Daoy (cell line): ENCODE measurements at regions not wholly inside any gene's neighbourhood (a gene's known extent, or its start where the extent isn't known, plus 50 kb on each side); places are given as distances from the start of the nearest gene placed in this dataset.

Source experiments
- DNase-seq: peaks from one replicate; pipeline ENCODE4 v3.0.0-alpha.2; 2015; ENCODE audit warnings: low read depth

DNA sequence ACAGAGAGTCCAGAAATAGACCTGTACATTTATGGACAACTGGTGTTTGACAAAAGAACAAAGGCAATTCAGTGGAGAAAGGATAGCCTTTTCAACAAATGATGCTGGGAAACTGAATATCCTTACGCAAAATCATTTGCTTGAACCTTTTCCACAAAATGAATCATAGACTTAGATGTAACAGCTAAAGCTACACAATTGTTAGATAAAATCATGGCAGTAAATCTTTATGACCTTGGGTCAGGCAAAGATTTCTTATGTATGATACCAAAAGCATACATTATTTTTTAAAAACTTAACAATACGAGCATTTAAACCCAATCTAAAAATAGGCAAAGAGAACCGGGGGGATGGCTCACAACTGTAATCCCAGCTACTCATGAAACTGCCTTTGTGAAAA lies 73.5 kb upstream of the DST start:
- no peak for DNase-seq

DNA sequence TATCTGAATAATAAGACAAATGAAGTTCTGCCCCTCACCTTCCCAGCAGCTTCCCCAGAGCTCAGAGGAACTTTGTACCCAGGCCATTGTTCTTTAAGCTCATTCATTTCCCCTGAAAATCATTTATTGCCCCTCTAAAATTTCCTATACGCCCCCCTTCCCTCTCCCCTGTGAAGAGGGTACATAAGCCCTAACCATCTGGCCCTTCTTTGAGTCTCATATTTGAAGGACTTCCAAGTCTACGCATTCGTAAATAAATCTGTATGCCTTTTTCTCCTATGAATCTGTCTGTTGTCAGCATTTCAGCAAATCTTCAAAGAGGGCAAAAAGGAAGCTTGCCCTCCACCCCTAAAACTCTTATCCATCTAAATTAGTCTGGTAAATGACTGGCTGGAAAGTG lies 73.1 kb upstream of the DST start:
- no peak for DNase-seq

DNA sequence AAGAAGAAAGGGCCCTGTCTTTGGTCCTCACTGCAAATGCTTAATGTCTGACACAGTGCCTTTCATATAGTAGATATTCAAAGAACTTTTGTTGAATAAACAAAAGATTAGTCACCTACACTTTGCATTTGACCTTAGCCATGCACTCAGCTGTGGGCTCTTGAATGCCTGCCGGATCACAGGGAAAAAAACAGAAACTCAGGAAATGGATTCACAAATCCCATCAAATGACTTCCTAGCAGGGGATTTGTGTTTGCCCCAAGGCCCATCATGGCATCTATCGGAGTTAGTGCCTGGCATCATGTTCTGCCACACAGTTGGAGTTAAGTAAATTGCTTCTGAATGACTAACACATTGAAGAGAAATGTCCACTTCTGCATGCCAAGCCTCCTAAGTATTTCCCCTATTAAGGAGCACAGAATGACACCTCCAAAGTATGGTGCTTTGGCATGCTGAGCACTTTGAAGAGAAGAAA lies 72.3 kb upstream of the DST start:
- DNase-seq: peak; percentile 95

DNA sequence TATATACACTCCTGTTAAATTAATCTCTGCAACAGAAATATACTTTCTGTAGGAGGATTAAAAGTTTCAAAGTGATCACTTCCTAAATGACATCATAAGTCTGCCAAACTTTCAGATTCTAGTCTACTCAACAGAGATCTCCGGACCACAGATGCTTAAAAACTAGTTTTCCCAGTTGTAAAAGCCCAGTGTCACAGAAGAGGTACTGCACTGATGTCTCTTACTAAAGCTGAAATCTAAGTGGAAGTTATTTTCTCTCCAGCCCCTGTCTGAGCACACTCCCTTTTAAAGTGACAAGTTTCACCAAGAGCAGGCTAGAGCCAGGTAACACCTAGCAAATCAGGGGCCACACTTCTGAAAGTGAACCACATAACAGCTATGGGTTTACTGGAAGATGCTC lies 71.6 kb upstream of the DST start:
- DNase-seq: no peak

DNA sequence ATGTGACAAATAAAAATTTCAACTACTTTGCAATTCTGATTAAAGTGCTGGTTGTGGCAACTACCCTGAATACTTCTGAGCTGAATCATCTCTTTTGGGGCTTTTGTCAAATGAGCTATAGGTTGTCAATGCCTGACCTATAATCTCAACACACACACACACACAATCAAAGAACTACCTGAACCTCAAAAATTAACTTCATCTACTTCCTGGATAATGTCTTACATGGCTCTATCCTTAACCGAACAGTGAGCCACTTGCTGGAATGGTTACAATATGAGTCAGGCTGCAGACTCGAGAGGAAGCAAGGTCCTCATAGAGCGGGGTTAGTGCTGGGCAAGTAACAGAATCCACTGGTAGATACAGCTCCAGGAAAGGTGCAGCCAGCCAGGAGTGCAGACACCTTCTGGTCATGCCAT lies 70.6 kb upstream of the DST start:
- DNase-seq: peak; percentile 90

DNA sequence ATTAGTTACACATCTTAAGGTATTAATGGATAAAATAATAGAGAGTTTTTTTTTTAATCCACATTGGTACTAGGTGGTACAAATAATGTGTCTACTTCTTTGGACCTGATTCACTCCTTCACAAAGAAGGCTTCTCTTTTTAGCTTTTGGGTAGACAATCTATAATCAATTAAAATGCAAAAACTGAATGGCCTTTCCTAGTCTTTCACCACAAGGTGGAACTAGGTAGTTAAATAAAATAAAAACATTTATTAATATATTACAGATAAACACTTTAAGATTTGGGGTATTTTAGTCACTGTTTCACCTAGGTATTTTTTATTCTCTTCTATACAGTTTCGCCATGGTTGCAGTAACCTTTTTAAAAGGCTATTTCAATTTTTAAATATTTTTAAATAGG lies 68.3 kb upstream of the DST start:
- no peak for DNase-seq

DNA sequence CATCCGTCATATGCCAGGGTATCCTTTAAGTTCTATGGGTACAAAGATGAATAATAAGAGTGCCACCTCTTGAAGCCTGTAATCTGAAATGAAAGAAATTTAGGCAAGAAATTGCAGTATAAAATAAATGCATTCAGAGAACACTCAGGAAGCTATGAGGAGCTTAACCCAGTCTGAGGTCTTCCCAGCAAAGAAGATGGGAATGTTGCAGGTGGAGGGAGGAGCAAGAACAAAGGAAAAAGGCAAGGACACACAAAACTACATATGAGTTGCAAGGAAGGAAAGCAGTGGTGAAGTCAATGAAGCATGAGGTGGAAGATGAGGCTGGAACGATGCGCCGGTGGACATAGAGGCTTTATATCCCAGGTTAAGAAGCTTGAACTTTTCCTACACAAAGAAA lies 67.0 kb upstream of the DST start:
- DNase-seq: no peak

DNA sequence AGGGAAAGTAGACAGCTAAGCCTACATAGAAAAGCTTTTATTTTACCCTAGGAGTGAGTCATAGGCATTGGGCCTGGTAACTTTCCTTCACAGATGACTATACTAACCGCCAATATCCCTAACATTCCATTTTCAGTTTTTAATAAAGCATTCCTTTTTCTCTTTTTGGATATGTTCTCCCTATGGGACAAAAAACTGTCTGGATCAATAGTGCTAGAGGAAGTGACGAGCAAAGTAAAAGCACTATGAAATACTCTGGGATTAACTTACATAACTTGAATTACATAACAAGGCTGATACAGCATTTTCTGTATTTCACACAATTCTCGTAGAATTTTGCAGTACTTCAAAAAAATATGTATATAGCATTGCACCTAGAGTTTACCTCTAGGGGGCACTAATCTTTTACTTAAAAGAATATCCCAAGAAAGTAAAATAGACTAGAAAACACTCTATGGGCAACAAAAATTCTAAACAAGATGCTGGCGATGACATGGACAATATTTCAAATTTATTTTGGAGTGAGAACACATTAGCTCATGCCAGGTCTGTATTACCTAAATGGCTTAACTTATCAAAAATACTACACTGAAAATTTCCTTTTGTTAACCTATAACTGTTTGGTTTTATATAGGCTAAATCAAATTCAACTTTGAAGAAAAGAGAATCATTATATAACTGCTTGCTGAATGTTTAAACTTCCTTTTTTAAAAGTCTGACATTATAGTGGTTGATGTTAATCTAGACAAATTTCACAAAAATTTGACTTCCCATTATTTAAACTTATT lies 66.3 kb upstream of the DST start:
- DNase-seq: peak; percentile 63

DNA sequence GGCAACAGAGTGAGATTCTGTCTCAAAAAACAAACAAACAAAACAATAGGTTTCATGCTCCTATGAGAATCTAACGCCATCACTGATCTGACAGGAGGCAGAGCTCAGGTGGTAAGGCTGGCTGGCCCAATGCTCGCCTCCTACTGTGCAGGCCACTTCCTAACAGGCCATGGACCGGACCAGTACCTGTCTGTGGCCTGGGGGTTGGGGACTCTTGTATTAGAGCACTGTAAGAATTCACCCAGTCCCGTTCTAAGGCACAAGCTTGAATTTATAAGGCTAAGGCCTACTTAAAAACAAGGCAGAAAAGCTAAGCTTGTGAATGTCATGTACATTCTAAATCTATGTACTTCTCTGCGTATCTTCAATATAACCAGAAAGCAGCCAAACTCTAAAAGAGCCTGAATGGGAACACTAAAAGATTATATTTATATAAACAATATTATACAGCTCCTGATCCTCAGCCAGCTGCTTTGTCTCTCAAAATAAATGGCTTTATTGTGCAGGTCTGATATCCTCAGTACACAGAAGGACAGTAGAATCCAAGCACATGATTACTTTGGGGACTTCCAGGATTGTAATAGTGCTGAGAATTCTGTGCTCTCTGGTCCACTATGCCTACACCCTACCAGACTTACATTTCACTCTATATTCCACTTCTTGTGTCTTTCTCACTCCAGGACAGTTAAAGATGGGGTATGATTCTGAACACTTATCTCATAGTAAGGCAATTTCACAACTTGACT lies 64.5 kb upstream of the DST start:
- DNase-seq: no peak

DNA sequence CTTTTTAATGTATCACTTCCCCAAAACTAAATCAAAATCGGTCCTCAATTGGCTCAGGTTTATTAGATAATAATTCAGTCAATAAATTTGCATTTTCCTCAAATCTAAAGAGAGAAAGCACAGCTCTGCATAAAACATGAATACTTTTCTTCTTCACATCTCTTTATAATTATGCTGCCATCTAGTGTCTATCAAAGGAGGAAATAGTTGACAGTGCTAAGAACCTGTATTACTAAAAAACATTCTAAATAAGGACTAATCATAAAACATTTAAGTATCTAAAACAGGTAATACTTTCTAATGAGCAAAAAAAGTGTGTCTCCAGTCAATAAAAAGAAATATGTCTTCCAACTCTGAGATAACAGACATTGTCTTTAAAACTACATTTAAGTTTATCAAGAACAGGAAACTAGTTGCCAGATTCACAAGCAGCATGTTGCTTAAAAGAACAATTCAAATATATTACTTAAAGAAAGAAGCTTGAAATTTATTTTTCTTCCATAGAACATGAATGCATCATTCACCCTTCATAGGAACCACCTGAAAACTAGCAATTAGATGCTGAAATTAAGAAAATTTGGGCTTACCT lies 56.5 kb upstream of the DST start:
- no peak for DNase-seq

DNA sequence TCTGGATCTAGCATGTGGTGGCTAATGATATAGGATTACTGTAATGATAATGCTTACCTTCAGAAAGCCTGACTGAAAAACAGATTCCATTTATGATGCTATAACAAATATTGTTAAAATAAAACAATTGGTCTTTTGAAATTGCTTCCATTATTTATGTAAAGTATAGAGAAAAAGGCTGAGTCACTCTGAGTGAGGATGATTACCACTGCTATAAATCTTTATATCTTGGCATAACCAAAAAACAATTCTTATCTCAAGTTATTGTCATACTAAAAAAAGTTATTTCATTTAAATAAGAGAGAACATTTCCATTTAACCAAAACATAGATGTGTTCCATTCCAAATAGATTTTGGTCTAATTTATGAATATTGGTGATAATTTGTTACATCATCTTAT lies 53.0 kb upstream of the DST start:
- DNase-seq: no peak

DNA sequence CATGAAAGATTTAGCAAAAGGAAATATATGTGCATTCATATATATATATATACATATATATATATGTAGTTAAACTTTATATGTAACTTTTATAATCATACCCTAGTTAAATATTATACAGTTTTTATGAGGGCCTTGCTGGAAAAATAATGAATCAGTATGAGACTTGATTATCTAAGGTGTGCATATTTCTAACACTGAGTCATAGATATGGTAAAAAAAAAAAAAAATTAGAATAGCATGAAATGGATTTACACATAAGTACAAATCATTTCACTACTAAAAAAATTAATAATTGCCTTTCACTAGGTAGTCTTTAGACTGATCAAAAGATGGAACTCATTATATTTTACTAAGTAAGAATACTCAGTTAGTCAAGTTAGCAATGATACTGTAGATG lies 51.3 kb upstream of the DST start:
- no peak for DNase-seq

DNA sequence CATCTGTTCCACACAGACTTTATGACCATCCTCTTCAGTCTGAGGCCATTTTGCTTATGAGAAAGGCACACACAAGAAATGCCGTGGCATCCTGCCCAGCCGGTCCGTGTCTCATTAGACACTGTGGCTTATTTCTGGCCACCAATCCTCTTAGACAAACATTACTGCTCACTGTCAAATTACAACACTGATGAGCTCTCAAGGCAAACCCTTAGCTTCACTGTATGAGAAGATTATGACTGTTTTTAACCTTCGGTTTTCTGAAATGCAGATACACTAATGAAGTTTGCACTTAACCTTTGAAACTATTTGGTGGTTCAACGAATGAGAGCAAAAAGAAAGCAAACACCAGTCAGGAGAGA lies 50.5 kb upstream of the DST start:
- peak; percentile 95 for DNase-seq

DNA sequence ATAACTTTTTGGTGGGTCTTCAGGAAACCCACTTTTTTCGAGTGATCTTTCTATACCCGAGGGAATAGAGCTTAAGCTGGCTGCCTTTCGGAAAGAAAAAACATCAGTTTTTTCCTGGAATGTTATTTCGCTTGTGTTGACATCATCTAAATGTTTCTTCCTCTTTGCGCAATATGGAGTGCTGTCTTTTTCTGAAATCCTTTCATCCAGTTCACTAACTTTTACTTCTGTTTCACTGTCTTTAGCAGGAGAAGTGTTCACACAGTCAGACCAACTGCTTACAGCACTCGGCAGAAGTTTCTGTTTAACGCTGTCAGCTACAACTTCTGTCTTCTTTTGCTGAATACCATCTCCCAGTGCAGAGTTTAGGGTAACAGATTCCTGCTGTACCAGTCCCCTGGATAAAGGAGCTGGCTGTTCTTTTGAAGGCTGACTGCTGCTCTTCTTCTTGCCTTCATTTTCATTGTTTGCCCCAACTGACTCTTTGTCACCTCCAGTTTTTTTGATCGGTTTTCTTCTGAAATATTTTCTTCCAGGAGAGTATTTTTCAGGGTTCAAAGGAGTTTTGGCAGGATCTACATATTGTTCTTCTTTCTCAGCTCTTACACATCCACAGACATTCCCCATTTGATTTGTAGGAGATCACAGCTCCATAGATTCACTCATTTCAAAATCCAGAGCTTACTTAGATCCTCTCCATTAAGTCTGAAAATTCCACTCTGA lies 50.0 kb upstream of the DST start:
- peak; percentile 35 for DNase-seq
